SK-N-SH treated with all-trans-retinoic acid at 6 μM for 48 hours (cell line): ENCODE measurements at regions not wholly inside any gene's neighbourhood (a gene's known extent, or its start where the extent isn't known, plus 50 kb on each side); places are given as distances from the start of the nearest gene placed in this dataset.

Experiments
- ATAC-seq: fragments of 200-7000 bp; cut with Tn5 transposase; 3 replicates; pipeline ENCODE4 v1.9.1; 2020; ENCODE audit warnings: mild to moderate bottlenecking, moderate library complexity
- ARNTL ChIP-seq: fragments of 450-650 bp; formaldehyde crosslinking; IDR thresholded peaks from 2 replicates; pipeline ENCODE4 v1.5.0; 2020; ENCODE audit warnings: low read depth, mild to moderate bottlenecking, moderate library complexity, borderline replicate concordance
- BACH2 ChIP-seq: fragments of 250-450 bp; sonication (Bioruptor Pico); IDR thresholded peaks from 2 replicates; pipeline ENCODE4 v1.9.0; 2021; ENCODE audit warnings: mild to moderate bottlenecking, borderline replicate concordance
- CSDC2 ChIP-seq: fragments of 250-450 bp; sonication (Bioruptor Pico); IDR thresholded peaks from 2 replicates; pipeline ENCODE4 v1.5.0; 2020; ENCODE audit warnings: mild to moderate bottlenecking, moderate library complexity
- ESRRG ChIP-seq: fragments of 250-450 bp; sonication (Bioruptor Pico); IDR thresholded peaks from 2 replicates; pipeline ENCODE4 v1.6.1; 2021; ENCODE audit warnings: mild to moderate bottlenecking
- ISL1 ChIP-seq: fragments of 250-450 bp; sonication (Bioruptor Pico); IDR thresholded peaks from 2 replicates; pipeline ENCODE4 v2.1.2; 2022; ENCODE audit warnings: mild to moderate bottlenecking, moderate library complexity
- OSR1 ChIP-seq: fragments of 250-450 bp; sonication (Bioruptor Pico); IDR thresholded peaks from 2 replicates; pipeline ENCODE4 v1.8.0; 2022; ENCODE audit warnings: moderate library complexity, mild to moderate bottlenecking, inconsistent platforms
- PPARA ChIP-seq: fragments of 250-450 bp; sonication (Bioruptor Pico); IDR thresholded peaks from 2 replicates; pipeline ENCODE4 v1.5.0; 2020; ENCODE audit warnings: mild to moderate bottlenecking, borderline replicate concordance
- RARB ChIP-seq: fragments of 250-450 bp; sonication (Bioruptor Pico); IDR thresholded peaks from 2 replicates; pipeline ENCODE4 v1.8.0; 2021; ENCODE audit warnings: mild to moderate bottlenecking, moderate library complexity
- SNAI2 ChIP-seq: fragments of 250-450 bp; sonication (Bioruptor Pico); IDR thresholded peaks from 2 replicates; pipeline ENCODE4 v1.5.0; 2020; ENCODE audit warnings: mild to moderate bottlenecking, moderate library complexity
- TCF4 ChIP-seq: fragments of 250-450 bp; sonication (Bioruptor Pico); IDR thresholded peaks from 2 replicates; pipeline ENCODE4 v1.8.0; 2021; ENCODE audit warnings: mild to moderate bottlenecking, moderate library complexity, borderline replicate concordance
- TOX ChIP-seq: fragments of 250-450 bp; sonication (Bioruptor Pico); IDR thresholded peaks from 2 replicates; pipeline ENCODE4 v1.8.0; 2021; ENCODE audit warnings: mild to moderate bottlenecking, moderate library complexity, borderline replicate concordance
- ZC3H10 ChIP-seq: fragments of 250-450 bp; sonication (Bioruptor Pico); IDR thresholded peaks from 2 replicates; pipeline ENCODE4 v1.5.1; 2021; ENCODE audit warnings: mild to moderate bottlenecking, moderate library complexity
- ZFP3 ChIP-seq: fragments of 250-450 bp; sonication (Bioruptor Pico); IDR thresholded peaks from 2 replicates; pipeline ENCODE4 v1.5.0; 2020; ENCODE audit warnings: mild to moderate bottlenecking, moderate library complexity
- ZFP30 ChIP-seq: fragments of 450-650 bp; formaldehyde crosslinking; IDR thresholded peaks from 2 replicates; pipeline ENCODE4 v1.5.0; 2022; ENCODE audit warnings: mild to moderate bottlenecking, moderate library complexity
- ZNF565 ChIP-seq: fragments of 450-650 bp; formaldehyde crosslinking; conservative IDR thresholded peaks from 2 replicates; pipeline ENCODE4 v1.5.0; 2020; ENCODE audit warnings: low read depth, mild to moderate bottlenecking, moderate library complexity
- ZNF70 ChIP-seq: fragments of 450-650 bp; formaldehyde crosslinking; IDR thresholded peaks from 2 replicates; pipeline ENCODE4 v1.5.0; 2020; ENCODE audit warnings: mild to moderate bottlenecking, moderate library complexity
- ZNF8 ChIP-seq: fragments of 450-650 bp; formaldehyde crosslinking; IDR thresholded peaks from 2 replicates; pipeline ENCODE4 v1.5.0; 2020; ENCODE audit warnings: mild to moderate bottlenecking, moderate library complexity
- TF ChIP-seq, protein P1 (sequence below): fragments of 250-450 bp; sonication (Bioruptor Pico); IDR thresholded peaks from 2 replicates; pipeline ENCODE4 v1.8.0; 2021; ENCODE audit warnings: low read depth, mild to moderate bottlenecking, moderate library complexity, borderline replicate concordance
- TF ChIP-seq, protein P2 (sequence below): fragments of 250-450 bp; sonication (Bioruptor Pico); IDR thresholded peaks from 2 replicates; pipeline ENCODE4 v1.8.0; 2020; ENCODE audit warnings: mild to moderate bottlenecking, moderate library complexity, borderline replicate concordance
- TF ChIP-seq, protein P3 (sequence below): fragments of 250-450 bp; sonication (Bioruptor Pico); IDR thresholded peaks from 2 replicates; pipeline ENCODE4 v1.5.0; 2020; ENCODE audit warnings: mild to moderate bottlenecking, moderate library complexity
- TF ChIP-seq, protein P4 (sequence below): fragments of 250-450 bp; sonication (Bioruptor Pico); IDR thresholded peaks from 2 replicates; pipeline ENCODE4 v1.5.1; 2021; ENCODE audit warnings: mild to moderate bottlenecking, moderate library complexity
- TF ChIP-seq, protein P5 (sequence below): fragments of 250-450 bp; sonication (Bioruptor Pico); IDR thresholded peaks from 2 replicates; pipeline ENCODE4 v1.5.1; 2020; ENCODE audit warnings: low read depth, mild to moderate bottlenecking, moderate library complexity

DNA sequence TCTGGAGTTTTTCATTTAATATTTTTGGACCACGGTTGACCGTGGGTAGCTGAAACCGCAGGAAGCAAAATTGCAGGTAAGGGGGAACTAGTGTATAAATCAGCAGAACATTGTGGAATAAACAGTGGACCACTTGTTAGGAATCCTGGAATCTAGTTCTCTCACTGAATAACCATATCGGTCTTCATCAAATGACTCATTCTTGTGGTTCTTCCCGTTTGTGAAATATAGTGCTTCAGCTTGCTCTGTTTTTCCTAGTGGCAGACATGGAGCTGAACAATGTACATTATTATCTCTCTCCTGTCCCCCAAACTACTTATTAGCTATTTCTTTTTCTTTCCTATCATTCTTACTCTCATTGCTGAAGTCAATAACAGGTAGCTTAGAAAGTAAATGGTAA, 61.9 kb downstream of the HSPA13 start:
- TF ChIP-seq RARB (CRISPR knock-in tag) (no peak), ISL1 (CRISPR knock-in tag) (no peak), ESRRG (no peak), TOX (CRISPR knock-in tag) (no peak), ZC3H10 (CRISPR knock-in tag) (no peak), ZNF8 (no peak), SNAI2 (no peak), BACH2 (CRISPR knock-in tag) (no peak), ZNF565 (CRISPR knock-in tag) (no peak), ZNF70 (no peak), PPARA (CRISPR knock-in tag) (no peak), ZFP30 (CRISPR knock-in tag) (no peak)
- TF ChIP-seq, protein P1, sequence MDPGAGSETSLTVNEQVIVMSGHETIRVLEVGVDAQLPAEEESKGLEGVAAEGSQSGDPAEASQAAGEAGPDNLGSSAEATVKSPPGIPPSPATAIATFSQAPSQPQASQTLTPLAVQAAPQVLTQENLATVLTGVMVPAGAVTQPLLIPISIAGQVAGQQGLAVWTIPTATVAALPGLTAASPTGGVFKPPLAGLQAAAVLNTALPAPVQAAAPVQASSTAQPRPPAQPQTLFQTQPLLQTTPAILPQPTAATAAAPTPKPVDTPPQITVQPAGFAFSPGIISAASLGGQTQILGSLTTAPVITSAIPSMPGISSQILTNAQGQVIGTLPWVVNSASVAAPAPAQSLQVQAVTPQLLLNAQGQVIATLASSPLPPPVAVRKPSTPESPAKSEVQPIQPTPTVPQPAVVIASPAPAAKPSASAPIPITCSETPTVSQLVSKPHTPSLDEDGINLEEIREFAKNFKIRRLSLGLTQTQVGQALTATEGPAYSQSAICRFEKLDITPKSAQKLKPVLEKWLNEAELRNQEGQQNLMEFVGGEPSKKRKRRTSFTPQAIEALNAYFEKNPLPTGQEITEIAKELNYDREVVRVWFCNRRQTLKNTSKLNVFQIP, result no peak
- TF ChIP-seq, protein P2, sequence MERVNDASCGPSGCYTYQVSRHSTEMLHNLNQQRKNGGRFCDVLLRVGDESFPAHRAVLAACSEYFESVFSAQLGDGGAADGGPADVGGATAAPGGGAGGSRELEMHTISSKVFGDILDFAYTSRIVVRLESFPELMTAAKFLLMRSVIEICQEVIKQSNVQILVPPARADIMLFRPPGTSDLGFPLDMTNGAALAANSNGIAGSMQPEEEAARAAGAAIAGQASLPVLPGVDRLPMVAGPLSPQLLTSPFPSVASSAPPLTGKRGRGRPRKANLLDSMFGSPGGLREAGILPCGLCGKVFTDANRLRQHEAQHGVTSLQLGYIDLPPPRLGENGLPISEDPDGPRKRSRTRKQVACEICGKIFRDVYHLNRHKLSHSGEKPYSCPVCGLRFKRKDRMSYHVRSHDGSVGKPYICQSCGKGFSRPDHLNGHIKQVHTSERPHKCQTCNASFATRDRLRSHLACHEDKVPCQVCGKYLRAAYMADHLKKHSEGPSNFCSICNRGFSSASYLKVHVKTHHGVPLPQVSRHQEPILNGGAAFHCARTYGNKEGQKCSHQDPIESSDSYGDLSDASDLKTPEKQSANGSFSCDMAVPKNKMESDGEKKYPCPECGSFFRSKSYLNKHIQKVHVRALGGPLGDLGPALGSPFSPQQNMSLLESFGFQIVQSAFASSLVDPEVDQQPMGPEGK, result no peak
- TF ChIP-seq, protein P3, sequence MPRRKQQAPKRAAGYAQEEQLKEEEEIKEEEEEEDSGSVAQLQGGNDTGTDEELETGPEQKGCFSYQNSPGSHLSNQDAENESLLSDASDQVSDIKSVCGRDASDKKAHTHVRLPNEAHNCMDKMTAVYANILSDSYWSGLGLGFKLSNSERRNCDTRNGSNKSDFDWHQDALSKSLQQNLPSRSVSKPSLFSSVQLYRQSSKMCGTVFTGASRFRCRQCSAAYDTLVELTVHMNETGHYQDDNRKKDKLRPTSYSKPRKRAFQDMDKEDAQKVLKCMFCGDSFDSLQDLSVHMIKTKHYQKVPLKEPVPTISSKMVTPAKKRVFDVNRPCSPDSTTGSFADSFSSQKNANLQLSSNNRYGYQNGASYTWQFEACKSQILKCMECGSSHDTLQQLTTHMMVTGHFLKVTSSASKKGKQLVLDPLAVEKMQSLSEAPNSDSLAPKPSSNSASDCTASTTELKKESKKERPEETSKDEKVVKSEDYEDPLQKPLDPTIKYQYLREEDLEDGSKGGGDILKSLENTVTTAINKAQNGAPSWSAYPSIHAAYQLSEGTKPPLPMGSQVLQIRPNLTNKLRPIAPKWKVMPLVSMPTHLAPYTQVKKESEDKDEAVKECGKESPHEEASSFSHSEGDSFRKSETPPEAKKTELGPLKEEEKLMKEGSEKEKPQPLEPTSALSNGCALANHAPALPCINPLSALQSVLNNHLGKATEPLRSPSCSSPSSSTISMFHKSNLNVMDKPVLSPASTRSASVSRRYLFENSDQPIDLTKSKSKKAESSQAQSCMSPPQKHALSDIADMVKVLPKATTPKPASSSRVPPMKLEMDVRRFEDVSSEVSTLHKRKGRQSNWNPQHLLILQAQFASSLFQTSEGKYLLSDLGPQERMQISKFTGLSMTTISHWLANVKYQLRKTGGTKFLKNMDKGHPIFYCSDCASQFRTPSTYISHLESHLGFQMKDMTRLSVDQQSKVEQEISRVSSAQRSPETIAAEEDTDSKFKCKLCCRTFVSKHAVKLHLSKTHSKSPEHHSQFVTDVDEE (CRISPR knock-in tag), result no peak
- TF ChIP-seq, protein P4, sequence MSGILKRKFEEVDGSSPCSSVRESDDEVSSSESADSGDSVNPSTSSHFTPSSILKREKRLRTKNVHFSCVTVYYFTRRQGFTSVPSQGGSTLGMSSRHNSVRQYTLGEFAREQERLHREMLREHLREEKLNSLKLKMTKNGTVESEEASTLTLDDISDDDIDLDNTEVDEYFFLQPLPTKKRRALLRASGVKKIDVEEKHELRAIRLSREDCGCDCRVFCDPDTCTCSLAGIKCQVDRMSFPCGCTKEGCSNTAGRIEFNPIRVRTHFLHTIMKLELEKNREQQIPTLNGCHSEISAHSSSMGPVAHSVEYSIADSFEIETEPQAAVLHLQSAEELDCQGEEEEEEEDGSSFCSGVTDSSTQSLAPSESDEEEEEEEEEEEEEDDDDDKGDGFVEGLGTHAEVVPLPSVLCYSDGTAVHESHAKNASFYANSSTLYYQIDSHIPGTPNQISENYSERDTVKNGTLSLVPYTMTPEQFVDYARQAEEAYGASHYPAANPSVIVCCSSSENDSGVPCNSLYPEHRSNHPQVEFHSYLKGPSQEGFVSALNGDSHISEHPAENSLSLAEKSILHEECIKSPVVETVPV, result no peak
- TF ChIP-seq, protein P5, sequence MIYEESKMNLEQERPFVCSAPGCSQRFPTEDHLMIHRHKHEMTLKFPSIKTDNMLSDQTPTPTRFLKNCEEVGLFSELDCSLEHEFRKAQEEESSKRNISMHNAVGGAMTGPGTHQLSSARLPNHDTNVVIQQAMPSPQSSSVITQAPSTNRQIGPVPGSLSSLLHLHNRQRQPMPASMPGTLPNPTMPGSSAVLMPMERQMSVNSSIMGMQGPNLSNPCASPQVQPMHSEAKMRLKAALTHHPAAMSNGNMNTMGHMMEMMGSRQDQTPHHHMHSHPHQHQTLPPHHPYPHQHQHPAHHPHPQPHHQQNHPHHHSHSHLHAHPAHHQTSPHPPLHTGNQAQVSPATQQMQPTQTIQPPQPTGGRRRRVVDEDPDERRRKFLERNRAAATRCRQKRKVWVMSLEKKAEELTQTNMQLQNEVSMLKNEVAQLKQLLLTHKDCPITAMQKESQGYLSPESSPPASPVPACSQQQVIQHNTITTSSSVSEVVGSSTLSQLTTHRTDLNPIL (CRISPR knock-in tag), result no peak
- peak; percentile 43; the same call in 1 of the 3 replicates for ATAC-seq

DNA sequence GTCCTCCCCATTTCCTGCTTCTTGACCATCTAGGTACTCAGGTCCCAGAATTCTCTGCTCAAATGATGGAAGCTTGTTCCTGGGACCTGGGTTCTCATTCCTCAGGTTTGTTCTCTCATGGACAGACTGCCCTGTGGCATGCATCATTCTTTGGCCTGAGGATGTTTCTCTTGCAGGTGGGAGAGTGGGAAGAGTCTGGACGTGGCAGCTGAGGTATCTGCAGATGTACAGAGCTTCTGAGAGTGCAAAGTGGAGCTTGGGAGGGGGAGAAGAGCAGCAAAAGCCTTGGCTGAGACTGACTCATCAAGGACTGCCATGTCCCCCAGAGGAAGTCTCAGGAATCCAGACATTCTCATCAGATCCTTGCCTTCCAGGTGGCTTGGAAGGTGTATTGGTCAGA, 63.1 kb downstream of the HSPA13 start:
- ATAC-seq, result no peak
- TF ChIP-seq SNAI2 (no peak), RARB (CRISPR knock-in tag) (no peak), OSR1 (no peak), ZFP30 (CRISPR knock-in tag) (no peak), ZNF70 (no peak), ZNF8 (no peak), ZFP3 (no peak), TCF4 (CRISPR knock-in tag) (no peak), CSDC2 (CRISPR knock-in tag) (no peak), ESRRG (no peak), ARNTL (CRISPR knock-in tag) (no peak), BACH2 (CRISPR knock-in tag) (no peak), TOX (CRISPR knock-in tag) (no peak), ISL1 (CRISPR knock-in tag) (no peak)
- TF ChIP-seq, protein P1, result no peak
- TF ChIP-seq, protein P2, result no peak
- TF ChIP-seq, protein P4, result no peak
- TF ChIP-seq, protein P3 (CRISPR knock-in tag), result no peak
